Aorta (tissue), 5 donors: ENCODE measurements at regions not wholly inside any gene's neighbourhood (a gene's known extent, or its start where the extent isn't known, plus 50 kb on each side); places are given as distances from the start of the nearest gene placed in this dataset.
A peak's percentile ranks its signal among the peaks of the same experiment; 100 is the strongest.

Source experiments
- ATAC-seq: fragments of 200-7000 bp; cut with Tn5 transposase; one replicate; pipeline ENCODE4 v1.9.1; 2022; ENCODE audit warnings: moderate library complexity; ENCODE audit not compliant: low FRiP score
- DNase-seq, 2 donors: peaks; one replicate each; pipeline ENCODE4 v3.0.0-alpha.2; 2020
- H3K27ac ChIP-seq, 2 donors: one replicate each; pipeline ENCODE4 v1.5.1; 2013; ENCODE audit warnings: low read length in 2 of 2, mild to moderate bottlenecking in 2 of 2, moderate library complexity in 2 of 2, control low read depth in 1 of 2, inconsistent platforms in 1 of 2, low read depth in 1 of 2
- H3K27me3 ChIP-seq, 2 donors: one replicate each; pipeline ENCODE4 v1.6.1; 2013; ENCODE audit warnings: control low read depth in 1 of 2, low read length in 1 of 2, mild to moderate bottlenecking in 1 of 2, moderate library complexity in 1 of 2; ENCODE audit not compliant: insufficient read depth in 2 of 2, control insufficient read depth in 1 of 2
- H3K36me3 ChIP-seq, 2 donors: one replicate each; pipeline ENCODE4 v1.6.1; 2013; ENCODE audit warnings: control low read depth in 1 of 2, low read length in 1 of 2, mild to moderate bottlenecking in 1 of 2; ENCODE audit not compliant: insufficient read depth in 2 of 2, control insufficient read depth in 1 of 2
- H3K4me1 ChIP-seq, 2 donors: one replicate each; pipeline ENCODE4 v1.6.1; 2013; ENCODE audit warnings: low read length in 2 of 2, control low read depth in 1 of 2, mild to moderate bottlenecking in 1 of 2, moderate library complexity in 1 of 2; ENCODE audit not compliant: insufficient read depth in 2 of 2, control insufficient read depth in 1 of 2
- H3K4me3 ChIP-seq, 2 donors: one replicate each; pipeline ENCODE4 v1.5.1; 2013; ENCODE audit warnings: low read length in 2 of 2, control low read depth in 1 of 2, mild to moderate bottlenecking in 1 of 2
- H3K9me3 ChIP-seq: one replicate; pipeline ENCODE4 v1.6.1; 2013; ENCODE audit warnings: mild to moderate bottlenecking, low read length; ENCODE audit not compliant: control insufficient read depth
- WGBS, 2 donors: extraction: QIAGEN DNeasy Blood & Tissue Kit; methylation state at CpG; one replicate each; pipeline ENCODE4 v1.1.7; 2013; 5-methylcytosine and 5-hydroxymethylcytosine counted together
- intact Hi-C, 2 donors: fragments of 100-400 bp; cut with DNase I; formaldehyde crosslinking; loops; one replicate each; pipeline versions ENCODE4 v1.14.2 to v1.15.0; 2022
- donor health status: healthy with polysubstance abuse.
- donor health status: Bipolar disorder and iron deficiency.
- donor health status: DM: no; HTN: no; CAD: no.
- donor health status: DM: no; HTN: no; CAD: no.
- donor health status: DM: yes; HTN: yes; CAD: no.

GRCh38 chr12:28987538-28988324 is 161.3 kb upstream of the FAR2 start:
- intact Hi-C loops: no loop called here
- no peak overlapping the region for H3K4me3 ChIP-seq
- H3K9me3 ChIP-seq: no peaks in the 10 kb centered on the region
- H3K27ac ChIP-seq: no peak overlapping the region
- ATAC-seq (no peak), DNase-seq (no peak)
- no peaks in the 10 kb centered on the region for H3K27me3 ChIP-seq
- H3K4me1 ChIP-seq: peaks cover 1 to 3% of the 10 kb centered on the region in 2 donors
- 44 to 56% methylated on average over 5 of the region's 5 CpGs for WGBS, 2 donors
- no peaks in the 10 kb centered on the region for H3K36me3 ChIP-seq

- H3K4me1 ChIP-seq: peaks cover 1 to 3% of the 10 kb centered on the region in 2 donors
- ATAC-seq: no peak
- 5 to 12% methylated on average over 2 of the region's 2 CpGs for WGBS, 2 donors
- H3K9me3 ChIP-seq: no peaks in the 10 kb centered on the region
- H3K27me3 ChIP-seq: no peaks in the 10 kb centered on the region
- H3K36me3 ChIP-seq: no peaks in the 10 kb centered on the region
- no peak overlapping the region for H3K4me3 ChIP-seq
- H3K27ac ChIP-seq: no peak overlapping the region
- no peak for DNase-seq
- intact Hi-C loops: no loop called here
Observed at GRCh38 chr12:28988325-28988704, 160.8 kb upstream of the FAR2 start.

- Histone ChIP-seq H3K9me3 (no peaks in the 10 kb centered on the region), H3K4me1 (peaks cover 1 to 3% of the 10 kb centered on the region in 2 donors), H3K4me3 (no peak overlapping the region), H3K36me3 (no peaks in the 10 kb centered on the region), H3K27me3 (no peaks in the 10 kb centered on the region), H3K27ac (no peak overlapping the region)
- intact Hi-C loops: no loop called here
- 89 to 90% methylated on average over 2 of the region's 2 CpGs for WGBS, 2 donors
- no peak for DNase-seq
- ATAC-seq: no peak
Observed at GRCh38 chr12:28991626-28992025, 157.5 kb upstream of the FAR2 start.

- no peaks in the 10 kb centered on the region for H3K9me3 ChIP-seq
- H3K4me3 ChIP-seq: no peak overlapping the region
- DNase-seq: no peak
- H3K4me1 ChIP-seq: no peaks in the 10 kb centered on the region
- WGBS, 2 donors: 48 to 55% methylated on average over 5 of the region's 5 CpGs
- H3K27ac ChIP-seq: no peak overlapping the region
- no peaks in the 10 kb centered on the region for H3K36me3 ChIP-seq
- intact Hi-C loops: no loop called here
- H3K27me3 ChIP-seq: no peaks in the 10 kb centered on the region
- no peak for ATAC-seq
Observed at GRCh38 chr12:28993720-28994119, 155.4 kb upstream of the FAR2 start.

GRCh38 chr12:28994179-28994715 is 154.8 kb upstream of the FAR2 start:
- Histone ChIP-seq H3K4me3 (no peak overlapping the region), H3K4me1 (no peaks in the 10 kb centered on the region), H3K27me3 (no peaks in the 10 kb centered on the region), H3K27ac (no peak overlapping the region), H3K9me3 (no peaks in the 10 kb centered on the region), H3K36me3 (no peaks in the 10 kb centered on the region)
- DNase-seq: no peak
- ATAC-seq: no peak
- 34 to 48% methylated on average over 3 of the region's 3 CpGs for WGBS, 2 donors
- intact Hi-C loops: no loop called here

- Histone ChIP-seq H3K4me3 (no peak overlapping the region), H3K27ac (no peak overlapping the region), H3K4me1 (no peaks in the 10 kb centered on the region), H3K9me3 (no peaks in the 10 kb centered on the region), H3K36me3 (no peaks in the 10 kb centered on the region), H3K27me3 (no peaks in the 10 kb centered on the region)
- 91 to 97% methylated on average over 5 of the region's 5 CpGs for WGBS, 2 donors
- ATAC-seq: peak; percentile 35
- intact Hi-C loops: no loop called here
- DNase-seq: no peak
Observed at GRCh38 chr12:28996688-28997087, 152.4 kb upstream of the FAR2 start.

- no peaks in the 10 kb centered on the region for H3K27me3 ChIP-seq
- H3K4me1 ChIP-seq: no peaks in the 10 kb centered on the region
- no peak for DNase-seq
- H3K9me3 ChIP-seq: no peaks in the 10 kb centered on the region
- H3K4me3 ChIP-seq: no peak overlapping the region
- no peak for ATAC-seq
- H3K36me3 ChIP-seq: no peaks in the 10 kb centered on the region
- intact Hi-C loops: no loop called here
- 58 to 62% methylated on average over 4 of the region's 4 CpGs for WGBS, 2 donors
- no peak overlapping the region for H3K27ac ChIP-seq
Observed at GRCh38 chr12:28998662-28999120, 150.4 kb upstream of the FAR2 start.

- H3K27me3 ChIP-seq: no peaks in the 10 kb centered on the region
- H3K36me3 ChIP-seq: no peaks in the 10 kb centered on the region
- no peak overlapping the region for H3K4me3 ChIP-seq
- no peaks in the 10 kb centered on the region for H3K4me1 ChIP-seq
- DNase-seq (no peak), ATAC-seq (no peak)
- intact Hi-C loops: no loop called here
- WGBS, 2 donors: 74 to 75% methylated on average over 6 of the region's 6 CpGs
- no peak overlapping the region for H3K27ac ChIP-seq
- H3K9me3 ChIP-seq: no peaks in the 10 kb centered on the region
Observed at GRCh38 chr12:29004066-29004935, 144.8 kb upstream of the FAR2 start.
